Chondrocyte (in vitro differentiated cells): ENCODE measurements at regions not wholly inside any gene's neighbourhood (a gene's known extent, or its start where the extent isn't known, plus 50 kb on each side); places are given as distances from the start of the nearest gene placed in this dataset.

Experiments used
- DNase-seq: peaks from one replicate; pipeline ENCODE4 v3.0.0; 2021; ENCODE audit warnings: mixed read lengths, low spot score
- H3K27ac Mint-ChIP-seq: one replicate; pipeline ENCODE4 v1.8.0; 2021; ENCODE audit warnings: mild to moderate bottlenecking, moderate library complexity, mixed read lengths; ENCODE audit not compliant: unreplicated experiment
- H3K27me3 Mint-ChIP-seq: 2 replicates; pipeline ENCODE4 v1.8.0; 2021; ENCODE audit warnings: low read depth, mixed read lengths
- H3K36me3 Mint-ChIP-seq: 2 replicates; pipeline ENCODE4 v1.8.0; 2021; ENCODE audit warnings: low read depth, mixed read lengths
- H3K4me1 Mint-ChIP-seq: 2 replicates; pipeline ENCODE4 v1.8.0; 2021; ENCODE audit warnings: low read depth, mild to moderate bottlenecking, mixed read lengths
- H3K4me3 Mint-ChIP-seq: one replicate; pipeline ENCODE4 v1.8.0; 2021; ENCODE audit warnings: mild to moderate bottlenecking, moderate library complexity, mixed read lengths; ENCODE audit not compliant: unreplicated experiment
- H3K9me3 Mint-ChIP-seq: 2 replicates; pipeline ENCODE4 v1.8.0; 2021; ENCODE audit warnings: low read depth, mixed read lengths
- TF ChIP-seq, protein P1 (sequence below): fragments of 200-600 bp; sonication (generic); IDR thresholded peaks from 2 replicates; pipeline ENCODE4 v1.5.0; 2021; ENCODE audit warnings: antibody characterized with exemption, mild to moderate bottlenecking, moderate library complexity

DNA sequence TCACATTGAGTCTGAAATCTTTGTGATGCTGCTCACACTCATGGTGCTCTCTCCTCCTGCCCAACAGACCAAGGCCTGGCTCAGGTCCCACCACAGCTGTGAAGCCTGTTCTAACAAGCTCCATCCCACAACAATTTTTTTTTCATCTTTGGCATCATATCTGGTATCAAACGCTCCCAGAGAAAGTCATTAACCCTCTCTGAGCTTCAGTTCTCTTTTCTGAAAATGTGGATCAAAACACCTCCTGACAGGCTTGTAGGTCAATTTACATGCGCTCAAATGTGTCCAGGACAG lies 224.4 kb downstream of the LACC1 start:
- Mint-ChIP-seq H3K27me3 (no peaks in the 10 kb centered on the region), H3K4me1 (peaks cover 14% of the 10 kb centered on the region), H3K9me3 (peaks cover 18% of the 10 kb centered on the region), H3K27ac (no peak overlapping the region), H3K4me3 (no peak overlapping the region), H3K36me3 (peaks cover 8% of the 10 kb centered on the region)
- TF ChIP-seq, protein P1, sequence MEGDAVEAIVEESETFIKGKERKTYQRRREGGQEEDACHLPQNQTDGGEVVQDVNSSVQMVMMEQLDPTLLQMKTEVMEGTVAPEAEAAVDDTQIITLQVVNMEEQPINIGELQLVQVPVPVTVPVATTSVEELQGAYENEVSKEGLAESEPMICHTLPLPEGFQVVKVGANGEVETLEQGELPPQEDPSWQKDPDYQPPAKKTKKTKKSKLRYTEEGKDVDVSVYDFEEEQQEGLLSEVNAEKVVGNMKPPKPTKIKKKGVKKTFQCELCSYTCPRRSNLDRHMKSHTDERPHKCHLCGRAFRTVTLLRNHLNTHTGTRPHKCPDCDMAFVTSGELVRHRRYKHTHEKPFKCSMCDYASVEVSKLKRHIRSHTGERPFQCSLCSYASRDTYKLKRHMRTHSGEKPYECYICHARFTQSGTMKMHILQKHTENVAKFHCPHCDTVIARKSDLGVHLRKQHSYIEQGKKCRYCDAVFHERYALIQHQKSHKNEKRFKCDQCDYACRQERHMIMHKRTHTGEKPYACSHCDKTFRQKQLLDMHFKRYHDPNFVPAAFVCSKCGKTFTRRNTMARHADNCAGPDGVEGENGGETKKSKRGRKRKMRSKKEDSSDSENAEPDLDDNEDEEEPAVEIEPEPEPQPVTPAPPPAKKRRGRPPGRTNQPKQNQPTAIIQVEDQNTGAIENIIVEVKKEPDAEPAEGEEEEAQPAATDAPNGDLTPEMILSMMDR = no peak
- no peak for DNase-seq

DNA sequence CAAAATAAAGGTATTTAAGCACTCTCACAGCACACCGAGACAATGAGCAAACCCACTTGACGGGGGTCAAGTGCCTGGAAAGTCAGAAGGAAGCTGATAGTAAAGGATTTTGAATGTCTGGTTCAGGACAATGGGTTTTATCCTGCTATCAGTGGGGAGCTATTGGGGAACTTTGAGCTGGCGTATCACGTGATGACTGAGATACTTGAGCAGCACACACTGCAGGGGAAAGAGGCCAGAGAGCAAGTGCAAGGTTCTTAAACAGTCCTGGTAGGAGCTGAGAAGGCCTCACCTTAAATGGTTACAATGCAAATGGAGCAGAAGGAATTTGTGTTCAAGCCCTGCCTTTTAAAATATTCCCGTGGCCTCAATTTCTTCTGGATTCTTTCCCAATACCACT lies 225.3 kb downstream of the LACC1 start:
- Mint-ChIP-seq H3K9me3 (peaks cover 13% of the 10 kb centered on the region), H3K36me3 (peaks cover 8% of the 10 kb centered on the region), H3K27me3 (no peaks in the 10 kb centered on the region), H3K4me1 (peaks cover 14% of the 10 kb centered on the region), H3K27ac (no peak overlapping the region), H3K4me3 (no peak overlapping the region)
- TF ChIP-seq, protein P1 = no peak
- no peak for DNase-seq

DNA sequence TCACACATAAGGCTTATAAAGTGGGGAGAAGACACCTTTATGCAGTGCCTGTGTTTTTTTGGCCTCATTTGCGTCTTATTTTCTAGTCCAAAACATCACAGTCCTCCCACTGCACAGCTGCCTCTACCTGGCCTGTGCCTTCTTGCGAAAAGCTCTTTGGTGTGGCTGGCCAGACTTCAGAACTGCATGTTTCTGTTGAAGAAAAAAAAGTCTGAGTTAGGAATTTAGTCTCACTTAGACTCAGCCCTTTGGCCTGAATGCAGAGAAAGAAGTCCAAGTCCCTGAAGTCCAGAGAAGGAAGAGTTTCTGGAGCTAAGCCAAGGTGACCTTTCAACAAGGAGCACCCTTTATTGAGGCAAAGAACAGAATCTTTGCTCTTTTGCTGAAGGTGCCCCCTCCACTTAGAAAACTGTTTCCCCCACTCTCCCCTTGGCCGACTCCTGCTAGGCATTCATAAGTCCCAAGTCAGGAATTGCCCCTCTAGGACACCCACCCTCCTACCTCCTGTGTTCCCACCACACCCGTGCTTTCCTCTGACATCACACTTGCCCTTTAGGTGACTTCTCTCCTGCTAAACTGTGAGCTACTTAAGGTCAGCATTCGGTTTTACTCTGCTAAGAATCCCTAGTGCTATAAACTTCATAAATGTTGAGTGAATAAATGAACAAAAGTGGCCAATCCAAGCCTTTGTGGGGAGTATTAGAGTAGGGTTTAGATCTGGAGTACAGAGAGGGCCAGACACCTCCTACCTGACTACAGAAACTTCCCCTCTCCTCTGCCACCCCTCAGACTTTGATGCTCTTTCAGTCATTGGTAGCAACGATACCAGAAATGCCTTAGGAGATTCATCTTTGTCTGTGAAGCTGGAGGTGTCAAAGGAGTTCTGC lies 226.8 kb downstream of the LACC1 start:
- no peaks in the 10 kb centered on the region for H3K27me3 Mint-ChIP-seq
- TF ChIP-seq, protein P1 = no peak
- no peak overlapping the region for H3K4me3 Mint-ChIP-seq
- H3K36me3 Mint-ChIP-seq = peaks cover 7% of the 10 kb centered on the region
- peaks cover 15% of the 10 kb centered on the region for H3K4me1 Mint-ChIP-seq
- H3K9me3 Mint-ChIP-seq = peaks cover 7% of the 10 kb centered on the region
- H3K27ac Mint-ChIP-seq = no peak overlapping the region
- DNase-seq = no peak

DNA sequence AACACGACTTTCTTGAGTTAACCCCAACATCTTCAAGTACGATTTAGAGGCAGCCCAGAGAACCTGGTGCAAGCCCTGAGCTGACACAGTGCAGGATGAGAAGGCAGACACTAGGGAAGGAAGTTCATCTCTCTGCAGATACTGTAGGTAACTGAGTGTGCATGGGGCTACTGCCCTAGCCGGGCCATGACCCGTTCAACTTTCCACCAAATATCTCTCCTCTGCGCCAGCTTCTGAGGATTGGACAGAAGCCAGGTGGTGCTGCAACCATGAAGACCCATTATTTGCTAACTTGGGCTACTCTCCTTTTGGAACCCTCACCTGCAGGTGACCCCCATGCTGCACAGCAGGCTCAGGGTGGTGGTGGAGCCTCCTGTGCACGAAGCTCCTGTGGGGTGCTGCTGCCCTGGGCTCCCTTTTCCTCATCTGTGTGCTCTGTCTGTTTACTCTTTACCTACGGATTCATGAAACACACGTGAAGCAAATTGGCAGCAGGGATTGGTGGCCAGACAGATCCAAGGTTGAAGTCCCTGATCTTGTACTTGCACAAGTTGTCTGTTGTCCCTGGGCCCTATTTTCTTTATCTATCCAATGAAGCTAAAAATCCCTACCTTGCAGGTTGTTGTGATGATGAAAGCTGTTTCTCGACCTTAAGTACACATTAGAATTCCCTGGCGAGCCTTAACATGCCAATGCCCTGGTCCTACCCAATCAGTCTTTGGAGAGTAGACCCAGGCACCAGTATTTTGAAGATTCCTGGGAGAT lies 227.8 kb downstream of the LACC1 start:
- Mint-ChIP-seq H3K27me3 (no peaks in the 10 kb centered on the region), H3K36me3 (peaks cover 4% of the 10 kb centered on the region), H3K4me3 (no peak overlapping the region), H3K4me1 (peaks cover 25% of the 10 kb centered on the region), H3K9me3 (peaks cover 3% of the 10 kb centered on the region), H3K27ac (no peak overlapping the region)
- TF ChIP-seq, protein P1 = no peak
- no peak for DNase-seq

DNA sequence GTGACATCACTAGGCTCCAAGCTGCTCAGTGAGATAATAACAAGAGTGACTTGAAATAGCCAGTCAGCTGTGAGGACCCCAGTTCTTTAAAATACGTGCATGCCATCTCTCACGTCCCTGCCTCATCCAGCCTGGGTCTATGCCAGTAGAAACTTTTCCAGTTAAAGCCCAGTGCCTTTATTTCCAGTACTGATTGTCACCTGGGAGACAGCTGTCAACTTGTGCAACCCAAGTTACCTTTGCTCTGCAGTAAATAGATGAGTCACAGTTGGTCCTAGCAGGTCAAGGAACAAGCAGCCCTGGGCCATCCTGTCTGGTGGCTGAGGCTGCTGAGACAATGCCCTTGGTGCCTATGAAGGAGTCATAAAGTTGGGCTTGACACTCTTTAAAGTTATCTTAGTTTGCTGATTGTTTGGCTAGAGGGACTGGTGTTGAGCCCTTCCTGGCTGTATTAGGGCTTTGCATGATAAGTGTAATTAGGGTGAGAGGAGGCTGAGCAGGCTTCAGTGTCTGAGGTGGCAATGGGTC lies 228.7 kb downstream of the LACC1 start:
- H3K27ac Mint-ChIP-seq = no peak overlapping the region
- peaks cover 2% of the 10 kb centered on the region for H3K36me3 Mint-ChIP-seq
- peaks cover 33% of the 10 kb centered on the region for H3K4me1 Mint-ChIP-seq
- peaks cover 1% of the 10 kb centered on the region for H3K9me3 Mint-ChIP-seq
- H3K27me3 Mint-ChIP-seq = no peaks in the 10 kb centered on the region
- no peak for DNase-seq
- H3K4me3 Mint-ChIP-seq = no peak overlapping the region
- TF ChIP-seq, protein P1 = no peak
